GM21717 (cell line): ENCODE measurements at regions not wholly inside any gene's neighbourhood (a gene's known extent, or its start where the extent isn't known, plus 50 kb on each side); places are given as distances from the start of the nearest gene placed in this dataset.
"Not testable (repeated sequence)": the region's sequence is repeated elsewhere in the genome, so short reads cannot be mapped to it uniquely, and the experiment has no call there.

Experiments
- ATAC-seq: cut with Tn5 transposase; IDR thresholded peaks from one replicate; pipeline ENCODE4 v1.9.1; 2021; ENCODE audit warnings: mild to moderate bottlenecking, moderate library complexity; ENCODE audit not compliant: unreplicated experiment

DNA sequence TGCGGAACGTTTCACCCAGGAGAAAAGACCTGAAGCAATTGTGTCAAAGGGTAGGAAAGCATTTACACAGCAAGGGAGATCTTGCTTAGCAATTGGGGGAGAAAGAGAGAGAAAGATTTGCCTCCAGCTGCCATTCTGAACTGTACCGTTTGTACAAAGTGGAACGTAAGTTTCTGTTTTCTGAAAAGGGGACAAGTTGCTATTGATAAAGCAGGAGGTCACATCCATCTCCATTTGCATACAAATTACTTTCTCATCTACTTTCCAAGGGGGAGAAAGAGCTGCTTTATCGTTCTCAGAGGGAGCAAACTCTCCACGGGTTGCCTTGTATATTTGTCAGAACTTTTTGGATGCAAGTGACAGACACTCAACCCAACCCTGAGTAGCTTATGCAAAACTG, 92.0 kb upstream of the CARD11 start:
- ATAC-seq, result no peak

DNA sequence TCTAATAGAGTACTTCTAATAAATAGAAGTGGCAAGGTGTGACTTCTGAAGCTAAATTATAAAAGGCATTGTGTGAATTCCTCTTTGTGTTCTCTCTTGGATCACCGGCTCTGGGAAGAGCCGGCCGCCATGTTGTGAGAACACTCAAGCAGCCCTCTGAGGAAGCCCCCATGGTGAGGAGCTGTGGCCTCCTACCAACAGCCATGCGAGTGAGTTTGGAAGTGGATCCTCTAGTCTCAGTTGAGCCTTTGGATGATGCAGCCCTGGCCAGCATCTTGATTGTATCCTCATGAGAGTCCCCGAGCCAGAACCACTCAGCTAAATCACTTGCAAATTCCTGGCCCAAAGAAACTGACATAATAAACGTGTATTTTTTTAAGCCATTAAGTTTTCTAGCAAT, 94.5 kb upstream of the CARD11 start:
- no peak for ATAC-seq

GRCh38 chr7:3138997-3139396, 95.3 kb upstream of the CARD11 start:
- no peak for ATAC-seq

GRCh38 chr7:3140834-3141233, 97.2 kb upstream of the CARD11 start:
- ATAC-seq, result no peak

GRCh38 chr7:3141326-3141725, 97.7 kb upstream of the CARD11 start:
- no peak for ATAC-seq

- ATAC-seq, result no peak
Measured at GRCh38 chr7:3143869-3144775, 100.5 kb upstream of the CARD11 start.

DNA sequence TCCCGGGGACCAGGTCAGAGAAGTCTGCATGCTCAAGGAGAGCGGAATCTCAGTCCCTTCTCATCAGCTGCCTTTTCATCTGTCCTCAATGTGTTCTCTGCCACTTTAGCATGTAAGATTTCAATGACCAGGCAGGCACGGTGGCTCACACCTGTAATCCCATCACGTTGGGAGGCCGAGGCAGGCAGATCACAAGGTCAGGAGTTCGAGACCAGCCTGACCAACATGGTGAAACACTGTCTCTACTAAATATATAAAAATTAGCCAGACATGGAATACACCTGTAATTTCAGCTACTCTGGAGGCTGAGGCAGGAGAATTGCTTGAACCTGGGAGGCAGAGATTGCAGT, 101.1 kb upstream of the CARD11 start:
- not testable (repeated sequence) for ATAC-seq

DNA sequence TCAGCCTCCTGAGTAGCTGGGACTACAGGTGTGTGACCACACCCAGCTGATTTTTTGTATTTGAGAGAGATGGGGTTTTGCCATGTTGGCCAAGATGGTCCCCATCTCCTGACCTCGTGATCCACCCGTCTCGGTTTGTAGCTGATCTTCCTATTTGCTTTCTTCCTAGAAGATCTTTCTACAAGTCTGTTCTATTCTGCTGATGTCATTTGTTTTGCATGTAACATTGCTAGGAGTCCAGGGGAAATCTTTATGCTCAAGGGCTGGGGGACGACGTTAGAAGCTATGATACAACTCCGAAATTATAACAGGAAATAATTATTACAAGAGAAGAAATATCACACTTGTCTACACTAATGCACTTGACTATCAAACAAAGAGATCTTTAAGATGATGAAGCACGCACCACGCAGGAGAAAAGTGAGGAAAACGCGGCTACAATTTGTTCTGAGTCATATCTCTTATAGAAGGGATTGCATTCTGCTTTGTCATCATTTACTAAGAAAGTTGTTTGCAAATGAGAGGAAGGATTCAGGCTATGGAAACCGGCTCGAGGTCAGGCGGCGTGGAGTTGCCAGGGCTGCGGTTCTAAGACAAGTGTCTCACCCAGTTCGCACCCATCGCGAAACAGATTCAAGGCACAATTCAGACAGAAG, 103.0 kb upstream of the CARD11 start:
- ATAC-seq, result no peak

GRCh38 chr7:3148471-3148870, 104.8 kb upstream of the CARD11 start:
- not testable (repeated sequence) for ATAC-seq

DNA sequence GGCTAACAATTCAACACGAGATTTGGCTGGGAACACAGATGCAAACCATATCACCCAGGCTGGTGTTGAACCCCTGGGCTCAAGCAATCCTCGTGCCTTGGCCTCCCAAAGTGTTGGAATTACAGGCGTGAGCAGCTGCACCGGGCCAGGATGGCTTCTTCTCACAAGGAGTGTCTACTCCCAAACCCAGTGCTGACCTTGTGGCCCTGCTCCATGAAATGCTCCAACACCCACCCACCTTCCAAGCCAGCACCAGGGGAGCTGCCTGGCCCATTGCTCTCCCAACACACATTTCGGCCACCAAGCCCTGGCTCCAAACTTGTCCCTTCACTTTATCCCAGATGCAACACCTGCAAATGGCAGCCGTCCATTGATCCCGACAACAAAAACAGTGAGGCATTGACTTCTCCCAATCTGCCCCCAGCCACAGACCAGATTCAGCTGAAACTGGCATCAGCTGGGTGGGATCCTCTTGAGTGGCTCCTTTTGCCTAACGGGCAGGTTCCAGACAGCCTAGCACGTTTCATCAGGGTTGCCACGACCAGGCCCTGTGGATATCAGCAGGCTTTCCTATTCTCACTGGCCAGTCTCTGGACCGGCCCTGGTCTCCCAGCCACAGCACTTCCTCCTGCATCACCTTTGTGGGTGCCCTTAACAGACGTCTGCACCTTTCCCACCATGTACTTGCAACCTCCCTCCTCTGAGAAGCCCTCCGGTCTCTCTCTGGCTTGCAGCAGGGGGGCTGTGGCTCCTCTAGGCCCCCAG, 105.7 kb upstream of the CARD11 start:
- no peak for ATAC-seq

DNA sequence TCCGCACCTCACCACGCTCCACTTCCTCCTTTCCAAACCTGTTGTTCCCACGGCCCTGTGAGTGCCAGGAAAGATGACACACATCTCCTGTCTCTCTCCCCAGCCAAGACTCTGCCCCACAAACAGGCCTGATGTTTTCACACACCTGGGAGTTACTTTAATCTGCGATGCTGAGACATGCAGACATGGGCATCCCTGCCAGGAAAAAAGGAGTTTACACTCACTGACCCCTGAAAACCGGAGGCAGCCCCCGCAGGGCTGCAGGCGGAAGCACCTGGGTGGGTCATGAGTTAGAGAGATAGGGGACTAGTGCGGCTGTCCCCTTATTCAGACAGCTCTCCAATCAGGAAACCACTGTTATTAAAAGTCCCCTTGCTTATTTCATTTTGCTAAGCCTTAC, 106.4 kb upstream of the CARD11 start:
- ATAC-seq, result no peak

DNA sequence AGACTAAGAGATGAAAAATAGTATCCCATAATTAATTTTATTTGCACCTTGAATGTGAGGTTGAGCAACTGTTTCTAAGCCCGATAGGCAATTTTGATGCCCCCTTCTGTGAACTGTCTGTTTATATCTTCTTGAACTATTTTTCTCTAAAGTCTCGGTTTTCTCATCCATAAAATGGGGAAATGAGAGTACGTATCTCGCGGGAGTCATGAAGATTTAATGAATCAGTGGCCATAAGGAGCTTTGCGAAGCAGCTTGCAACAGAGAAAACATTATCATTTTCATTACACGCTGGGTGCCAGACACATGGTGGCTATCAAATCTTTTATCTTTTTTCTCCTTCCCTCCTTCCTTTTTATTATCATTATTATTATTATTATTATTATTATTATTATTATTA, 108.1 kb upstream of the CARD11 start:
- no peak for ATAC-seq

GRCh38 chr7:3152714-3153113, 109.0 kb upstream of the CARD11 start:
- no peak for ATAC-seq

- no peak for ATAC-seq
Measured at GRCh38 chr7:3153118-3153517, 109.5 kb upstream of the CARD11 start.

DNA sequence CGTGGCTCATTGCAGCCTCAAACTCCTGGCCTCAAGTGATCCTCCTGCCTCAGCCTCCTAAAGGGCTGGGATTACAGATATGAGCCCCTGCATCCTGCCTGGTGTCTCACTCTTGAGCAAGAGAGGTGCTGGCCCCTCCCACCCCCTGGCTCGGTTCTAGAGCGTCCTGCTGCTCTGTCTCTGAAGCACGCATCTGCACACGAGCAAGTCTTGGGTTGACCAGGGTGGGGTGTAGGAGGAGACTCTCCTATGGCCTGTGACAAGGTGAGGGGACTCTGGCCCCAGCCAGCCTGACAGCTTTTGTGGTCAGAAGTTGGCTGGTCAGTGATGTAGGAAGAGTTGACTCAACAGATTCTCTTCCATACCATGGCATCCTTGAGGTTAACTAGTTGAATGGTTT, 110.7 kb upstream of the CARD11 start:
- no peak for ATAC-seq

GRCh38 chr7:3154881-3155494, 111.3 kb upstream of the CARD11 start:
- no peak for ATAC-seq

GRCh38 chr7:3156508-3156907, 112.8 kb upstream of the CARD11 start:
- ATAC-seq, result no peak

GRCh38 chr7:3157566-3158287, 114.1 kb upstream of the CARD11 start:
- no peak for ATAC-seq

DNA sequence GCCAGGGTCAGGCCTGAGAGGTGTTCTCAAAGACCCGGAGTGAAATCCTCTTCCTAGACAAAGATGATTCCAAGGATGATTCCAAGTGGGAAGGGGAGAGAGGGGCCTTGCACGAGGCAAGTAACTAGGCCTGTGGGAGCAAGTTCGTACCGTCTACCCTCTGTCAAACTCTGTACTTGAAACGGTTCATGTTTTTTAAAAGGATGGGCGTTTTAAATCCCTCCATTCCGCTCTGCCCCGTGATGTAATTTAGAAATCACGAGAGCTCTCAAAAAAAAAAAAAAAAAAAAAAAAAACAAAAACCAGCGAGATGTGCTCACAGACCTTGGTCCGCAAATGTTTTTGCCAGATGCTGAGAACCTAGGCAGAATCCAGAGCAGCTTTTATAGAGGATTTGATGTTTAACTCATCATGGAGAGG, 114.7 kb upstream of the CARD11 start:
- ATAC-seq, result no peak

DNA sequence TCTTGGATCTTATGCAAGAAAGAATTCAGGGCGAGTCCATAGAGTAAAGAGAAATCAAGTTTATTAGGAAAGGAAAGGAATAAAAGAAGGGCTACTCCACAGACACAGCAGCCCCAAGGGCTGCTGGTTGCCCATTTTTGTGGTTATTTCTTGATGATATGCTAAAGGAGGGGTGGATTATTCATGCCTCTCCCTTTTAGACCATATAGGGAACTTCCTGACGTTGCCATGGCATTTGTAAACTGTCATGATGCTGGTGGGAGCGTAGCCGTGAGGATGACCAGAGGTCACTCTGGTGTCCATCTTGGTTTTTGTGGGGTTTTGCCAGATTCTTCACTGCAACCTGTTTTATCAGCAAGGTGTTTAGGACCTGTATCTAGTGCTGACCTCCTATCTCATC, 115.4 kb upstream of the CARD11 start:
- no peak for ATAC-seq

DNA sequence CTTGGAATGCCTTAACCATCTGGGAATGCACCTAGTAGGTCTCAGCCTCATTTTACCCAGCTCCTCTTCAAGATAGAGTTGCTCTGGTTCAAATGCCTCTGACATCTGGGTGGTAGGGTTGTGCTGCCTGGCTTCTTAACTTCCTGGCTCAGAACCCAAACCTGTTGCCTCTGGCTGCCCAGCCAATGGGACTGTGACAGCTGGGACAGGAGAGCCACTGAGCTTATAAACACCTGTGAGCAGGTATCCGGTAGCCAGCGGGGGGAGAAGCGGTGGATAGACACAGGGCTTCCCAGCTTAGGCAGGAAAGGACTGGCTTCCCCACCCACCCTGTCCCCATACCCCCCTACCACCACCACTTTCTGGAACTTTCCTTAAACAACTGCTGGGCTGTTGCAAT, 115.8 kb upstream of the CARD11 start:
- no peak for ATAC-seq
